ENCODE measurements at regions not wholly inside any gene's neighbourhood (a gene's known extent, or its start where the extent isn't known, plus 50 kb on each side); places are given as distances from the start of the nearest gene placed in this dataset.
"Not testable (repeated sequence)": the region's sequence is repeated elsewhere in the genome, so short reads cannot be mapped to it uniquely, and the experiment has no call there.

- Histone ChIP-seq H3K9me3 (ENCODE audit: control insufficient read depth, low read length) (no peaks in the 10 kb centered on the region), H3K4me1 (ENCODE audit: control insufficient read depth, insufficient read depth, low read length) (no peaks in the 10 kb centered on the region), H3K36me3 (ENCODE audit: control insufficient read depth, insufficient read depth, low read length, severe bottlenecking) (no peaks in the 10 kb centered on the region), H3K4me3 (ENCODE audit: low read length) (no peak overlapping the region), H3K27me3 (replicated peaks; ENCODE audit: control insufficient read depth, insufficient read depth, low read length) (peaks cover 39% of the 10 kb centered on the region), H3K9ac (ENCODE audit: low read length) (no peak overlapping the region)
- DNase-seq (ENCODE audit: low read depth), result no peak
Observed at GRCh38 chr10:125535559-125535958, 147.4 kb downstream of the TEX36 start.

DNA sequence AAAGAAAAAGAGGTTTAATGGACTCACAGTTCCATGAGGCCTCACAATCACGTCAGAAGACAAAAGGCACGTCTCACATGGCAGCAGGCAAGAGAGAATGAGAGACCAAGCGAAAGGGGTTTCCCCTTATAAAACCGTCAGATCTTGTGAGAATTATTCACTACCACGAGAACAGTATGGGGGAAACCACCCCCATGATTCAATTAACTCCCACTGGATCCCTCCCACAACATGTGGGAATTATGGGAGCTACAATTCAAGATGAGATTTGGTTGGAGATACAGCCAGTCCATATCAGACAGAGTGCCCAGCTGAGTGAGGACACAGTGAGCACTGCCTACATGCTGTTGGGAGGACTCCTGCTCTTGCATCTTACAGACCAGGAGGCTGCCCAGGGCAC is 148.4 kb downstream of the TEX36 start:
- Histone ChIP-seq H3K4me3 (ENCODE audit: low read length) (no peak overlapping the region), H3K36me3 (ENCODE audit: control insufficient read depth, insufficient read depth, low read length, severe bottlenecking) (no peaks in the 10 kb centered on the region), H3K27me3 (replicated peaks; ENCODE audit: control insufficient read depth, insufficient read depth, low read length) (peaks cover 33% of the 10 kb centered on the region), H3K4me1 (ENCODE audit: control insufficient read depth, insufficient read depth, low read length) (no peaks in the 10 kb centered on the region), H3K9me3 (ENCODE audit: control insufficient read depth, low read length) (no peaks in the 10 kb centered on the region), H3K9ac (ENCODE audit: low read length) (no peak overlapping the region)
- DNase-seq (ENCODE audit: low read depth), result no peak

- Histone ChIP-seq H3K9me3 (ENCODE audit: control insufficient read depth, low read length) (no peaks in the 10 kb centered on the region), H3K4me1 (ENCODE audit: control insufficient read depth, insufficient read depth, low read length) (peaks cover 2% of the 10 kb centered on the region), H3K27me3 (replicated peaks; ENCODE audit: control insufficient read depth, insufficient read depth, low read length) (peaks cover 27% of the 10 kb centered on the region), H3K4me3 (ENCODE audit: low read length) (no peak overlapping the region), H3K9ac (ENCODE audit: low read length) (no peak overlapping the region), H3K36me3 (ENCODE audit: control insufficient read depth, insufficient read depth, low read length, severe bottlenecking) (no peaks in the 10 kb centered on the region)
- no peak for DNase-seq (ENCODE audit: low read depth)
Observed at GRCh38 chr10:125533866-125534265, 149.1 kb downstream of the TEX36 start.

DNA sequence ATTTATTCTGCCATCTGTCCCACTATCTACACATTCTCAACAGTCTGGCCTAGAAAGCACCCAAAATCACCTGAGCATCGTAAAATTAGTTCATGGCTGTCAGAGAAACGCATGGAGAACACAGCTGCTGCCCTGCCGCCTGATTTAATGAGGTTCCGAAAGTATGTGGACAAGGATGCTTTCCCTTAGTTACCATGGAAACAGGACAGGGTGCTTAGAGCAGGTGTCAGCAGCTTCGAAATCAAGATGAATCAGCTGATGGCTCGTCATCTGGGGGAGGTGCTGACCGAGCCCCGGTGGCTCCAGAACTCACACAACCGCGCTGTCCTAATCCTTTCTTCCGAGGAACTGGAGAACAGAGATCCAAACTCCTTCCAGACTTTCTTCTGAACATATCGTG is 151.5 kb downstream of the TEX36 start:
- DNase-seq (ENCODE audit: low read depth), result no peak

DNA sequence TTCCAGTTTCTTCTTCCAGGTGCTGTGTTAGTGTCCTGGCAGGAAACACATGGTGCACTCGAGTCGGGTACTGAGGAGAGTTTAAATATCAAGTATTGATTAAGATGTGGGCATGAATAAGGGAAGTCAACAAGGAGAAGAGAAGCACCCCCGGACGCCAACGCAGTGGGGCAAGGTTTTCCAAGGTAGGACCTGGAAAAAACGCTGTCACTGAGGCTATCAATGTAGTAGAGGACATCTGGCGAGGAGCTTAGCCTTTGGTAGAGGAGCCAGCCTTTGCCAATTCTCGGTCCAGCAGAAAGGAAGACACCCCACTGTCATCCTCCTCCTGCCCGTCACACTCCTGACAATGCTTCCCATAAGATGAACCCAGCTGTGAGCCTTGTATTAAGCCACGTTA is 159.6 kb downstream of the TEX36 start:
- H3K4me3 ChIP-seq (ENCODE audit: low read length), result no peak overlapping the region
- H3K9me3 ChIP-seq (ENCODE audit: control insufficient read depth, low read length), result peaks cover 12% of the 10 kb centered on the region
- H3K9ac ChIP-seq (ENCODE audit: low read length), result no peak overlapping the region
- no peak for DNase-seq (ENCODE audit: low read depth)
- H3K27me3 ChIP-seq (replicated peaks; ENCODE audit: control insufficient read depth, insufficient read depth, low read length), result peaks cover 3% of the 10 kb centered on the region
- H3K4me1 ChIP-seq (ENCODE audit: control insufficient read depth, insufficient read depth, low read length), result no peaks in the 10 kb centered on the region
- no peaks in the 10 kb centered on the region for H3K36me3 ChIP-seq (ENCODE audit: control insufficient read depth, insufficient read depth, low read length, severe bottlenecking)

More for the DNA sequence above, 151.5 kb downstream of the TEX36 start:
- no peak overlapping the region for H3K4me3 ChIP-seq (ENCODE audit: low read length)
- no peak overlapping the region for H3K9ac ChIP-seq (ENCODE audit: low read length)
- no peaks in the 10 kb centered on the region for H3K9me3 ChIP-seq (ENCODE audit: control insufficient read depth, low read length)
- no peaks in the 10 kb centered on the region for H3K36me3 ChIP-seq (ENCODE audit: control insufficient read depth, insufficient read depth, low read length, severe bottlenecking)
- H3K4me1 ChIP-seq (ENCODE audit: control insufficient read depth, insufficient read depth, low read length), result peaks cover 2% of the 10 kb centered on the region
- H3K27me3 ChIP-seq (replicated peaks; ENCODE audit: control insufficient read depth, insufficient read depth, low read length), result peaks cover 20% of the 10 kb centered on the region

DNA sequence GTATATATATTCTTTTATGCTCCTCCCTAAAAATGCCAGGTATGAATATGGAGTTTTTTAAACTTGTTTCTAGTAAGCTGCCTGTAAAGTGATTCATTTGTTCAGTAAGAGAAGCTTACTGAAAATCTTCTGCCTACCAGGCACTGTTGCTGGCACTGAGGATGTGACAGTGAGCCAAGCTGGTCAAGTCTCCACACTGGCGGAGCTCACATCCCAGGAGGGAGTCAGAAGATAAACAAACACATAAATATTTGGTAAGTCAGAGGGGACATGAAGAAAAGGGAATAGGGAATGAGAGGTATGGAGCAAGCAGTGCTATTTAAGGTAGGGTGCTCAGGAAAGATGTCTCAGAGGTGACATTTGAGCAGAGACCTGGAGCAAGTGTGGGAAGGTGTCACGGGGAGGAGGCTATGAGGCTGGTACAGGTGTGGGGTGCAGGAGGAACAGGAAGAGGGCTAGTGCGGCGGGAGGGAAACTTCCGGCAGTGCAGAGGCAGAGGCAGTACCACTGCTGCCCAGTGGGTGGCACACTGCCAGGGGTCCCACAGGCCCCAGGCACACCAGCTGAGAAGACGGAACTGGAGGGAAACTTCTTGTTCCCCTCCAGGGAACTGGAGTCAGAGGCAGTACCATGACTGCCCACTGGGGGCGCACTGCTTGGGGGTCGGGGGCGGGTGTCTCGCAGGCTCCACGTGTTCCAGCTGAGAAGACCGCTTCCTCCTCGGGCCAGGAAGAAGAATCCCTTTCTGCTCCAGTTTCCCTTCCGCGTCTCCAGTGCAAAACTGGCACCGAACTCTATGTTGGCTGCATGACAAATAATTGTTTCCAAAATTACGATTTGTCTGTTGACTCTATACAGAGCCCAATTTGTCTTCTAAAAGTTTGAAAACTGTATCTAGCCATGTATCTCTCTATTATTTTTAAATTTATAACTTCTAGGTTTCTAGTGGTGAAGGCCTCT is 161.0 kb downstream of the TEX36 start:
- H3K36me3 ChIP-seq (ENCODE audit: control insufficient read depth, insufficient read depth, low read length, severe bottlenecking), result no peaks in the 10 kb centered on the region
- DNase-seq (ENCODE audit: low read depth), result no peak

DNA sequence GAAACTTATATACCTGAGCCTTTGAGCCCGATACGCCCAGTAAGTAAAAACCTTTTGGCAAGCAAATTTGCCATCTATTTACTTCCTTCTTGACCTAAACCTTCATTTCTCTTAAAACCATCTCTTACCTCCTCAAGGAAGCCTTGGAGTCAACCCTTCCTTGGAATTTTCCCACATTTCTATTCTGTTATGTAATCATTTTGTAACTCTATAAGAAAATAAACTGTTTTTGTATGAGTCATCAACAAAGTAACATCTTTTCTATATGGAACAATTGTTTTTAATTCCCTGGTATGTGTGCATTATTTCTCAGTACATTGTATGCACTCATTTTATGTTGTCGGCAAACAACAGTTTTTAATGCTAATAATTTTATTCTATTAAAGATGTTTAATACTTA is 162.0 kb downstream of the TEX36 start:
- H3K4me3 ChIP-seq (ENCODE audit: low read length), result no peak overlapping the region
- H3K9ac ChIP-seq (ENCODE audit: low read length), result no peak overlapping the region
- no peak for DNase-seq (ENCODE audit: low read depth)
- no peaks in the 10 kb centered on the region for H3K4me1 ChIP-seq (ENCODE audit: control insufficient read depth, insufficient read depth, low read length)
- H3K27me3 ChIP-seq (replicated peaks; ENCODE audit: control insufficient read depth, insufficient read depth, low read length), result peaks cover 3% of the 10 kb centered on the region
- H3K9me3 ChIP-seq (ENCODE audit: control insufficient read depth, low read length), result peaks cover 12% of the 10 kb centered on the region
- no peaks in the 10 kb centered on the region for H3K36me3 ChIP-seq (ENCODE audit: control insufficient read depth, insufficient read depth, low read length, severe bottlenecking)

More for the DNA sequence above, 161.0 kb downstream of the TEX36 start:
- H3K9ac ChIP-seq (ENCODE audit: low read length), result no peak overlapping the region
- H3K4me1 ChIP-seq (ENCODE audit: control insufficient read depth, insufficient read depth, low read length), result no peaks in the 10 kb centered on the region
- peaks cover 3% of the 10 kb centered on the region for H3K27me3 ChIP-seq (replicated peaks; ENCODE audit: control insufficient read depth, insufficient read depth, low read length)
- no peak overlapping the region for H3K4me3 ChIP-seq (ENCODE audit: low read length)
- H3K9me3 ChIP-seq (ENCODE audit: control insufficient read depth, low read length), result peaks cover 12% of the 10 kb centered on the region

DNA sequence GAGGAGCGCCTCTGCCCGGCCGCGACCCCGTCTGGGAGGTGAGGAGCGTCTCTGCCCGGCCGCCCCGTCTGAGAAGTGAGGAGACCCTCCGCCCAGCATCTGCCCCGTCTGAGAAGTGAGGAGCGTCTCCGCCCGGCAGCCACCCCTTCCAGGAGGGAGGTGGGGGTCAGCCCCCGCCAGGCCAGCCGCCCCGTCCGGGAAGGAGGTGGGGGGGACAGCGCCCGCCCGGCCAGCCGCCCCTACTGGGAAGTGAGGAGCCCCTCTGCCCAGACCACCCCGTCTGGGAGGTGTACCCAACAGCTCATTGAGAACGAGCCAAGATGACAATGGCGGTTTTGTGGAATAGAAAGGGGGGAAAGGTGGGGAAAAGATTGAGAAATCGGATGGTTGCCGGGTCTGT is 164.6 kb downstream of the TEX36 start:
- H3K4me1 ChIP-seq (ENCODE audit: control insufficient read depth, insufficient read depth, low read length); H3K9me3 ChIP-seq (ENCODE audit: control insufficient read depth, low read length); DNase-seq (ENCODE audit: low read depth); H3K9ac ChIP-seq (ENCODE audit: low read length); H3K36me3 ChIP-seq (ENCODE audit: control insufficient read depth, insufficient read depth, low read length, severe bottlenecking); H3K4me3 ChIP-seq (ENCODE audit: low read length): not testable (repeated sequence)
- peaks cover 18% of the 10 kb centered on the region for H3K27me3 ChIP-seq (replicated peaks; ENCODE audit: control insufficient read depth, insufficient read depth, low read length)

GRCh38 chr10:125515571-125515970 is 167.4 kb downstream of the TEX36 start:
- peaks cover 23% of the 10 kb centered on the region for H3K27me3 ChIP-seq (replicated peaks; ENCODE audit: control insufficient read depth, insufficient read depth, low read length)
- no peaks in the 10 kb centered on the region for H3K36me3 ChIP-seq (ENCODE audit: control insufficient read depth, insufficient read depth, low read length, severe bottlenecking)
- H3K9me3 ChIP-seq (ENCODE audit: control insufficient read depth, low read length), result peaks cover 6% of the 10 kb centered on the region
- no peak overlapping the region for H3K4me3 ChIP-seq (ENCODE audit: low read length)
- no peaks in the 10 kb centered on the region for H3K4me1 ChIP-seq (ENCODE audit: control insufficient read depth, insufficient read depth, low read length)
- no peak overlapping the region for H3K9ac ChIP-seq (ENCODE audit: low read length)
- DNase-seq (ENCODE audit: low read depth), result no peak

DNA sequence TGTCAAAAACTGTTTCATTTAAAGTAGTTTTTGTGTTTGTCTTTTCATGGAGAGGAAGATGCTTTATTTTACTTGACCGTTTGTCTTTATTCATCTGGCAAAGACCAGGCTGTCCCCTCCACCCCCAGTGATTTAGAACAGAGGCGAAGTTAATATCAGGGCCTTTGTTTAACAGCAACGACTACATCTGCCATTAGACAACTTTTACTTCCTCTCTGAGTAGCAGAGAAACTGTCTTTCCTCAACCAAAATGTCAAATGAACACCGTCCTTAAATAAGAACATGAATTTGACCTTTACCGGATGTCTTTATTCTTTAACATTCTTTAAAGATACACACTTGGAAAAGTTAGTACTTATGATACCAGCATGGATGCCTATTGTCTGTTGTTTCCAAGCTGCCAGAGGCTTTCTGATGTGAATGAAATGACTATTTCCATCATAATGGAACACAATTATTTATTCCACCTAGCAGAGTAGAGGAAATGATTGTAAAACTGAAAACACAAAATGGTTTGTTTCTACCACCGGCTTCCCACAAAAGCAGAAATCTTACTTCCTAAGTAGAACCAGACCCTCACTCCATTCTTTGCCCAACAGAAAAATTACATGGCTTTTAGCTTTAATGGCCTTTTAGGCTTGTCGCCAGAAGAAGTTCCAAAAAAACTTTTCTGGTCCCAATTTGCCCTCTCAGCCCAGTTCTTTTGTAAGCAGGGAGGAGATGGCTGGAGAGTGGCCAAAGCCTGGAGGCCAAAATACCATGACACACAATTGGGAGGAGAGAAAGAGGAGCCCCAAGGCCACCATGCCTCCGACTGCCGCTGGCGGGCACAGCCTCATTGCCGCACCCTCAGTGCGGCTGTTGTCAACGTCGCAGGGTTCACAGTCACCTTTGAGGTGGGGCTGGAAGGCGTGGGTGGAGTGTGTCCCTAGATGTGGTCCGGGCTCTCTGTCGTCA is 168.5 kb downstream of the TEX36 start:
- DNase-seq (ENCODE audit: low read depth), result peak; percentile 44
- Histone ChIP-seq H3K27me3 (replicated peaks; ENCODE audit: control insufficient read depth, insufficient read depth, low read length) (peaks cover 27% of the 10 kb centered on the region), H3K4me1 (ENCODE audit: control insufficient read depth, insufficient read depth, low read length) (no peaks in the 10 kb centered on the region), H3K9ac (ENCODE audit: low read length) (no peak overlapping the region), H3K4me3 (ENCODE audit: low read length) (no peak overlapping the region), H3K9me3 (ENCODE audit: control insufficient read depth, low read length) (peaks cover 4% of the 10 kb centered on the region), H3K36me3 (ENCODE audit: control insufficient read depth, insufficient read depth, low read length, severe bottlenecking) (no peaks in the 10 kb centered on the region)
